ENCODE measurements at regions not wholly inside any gene's neighbourhood (a gene's known extent, or its start where the extent isn't known, plus 50 kb on each side); places are given as distances from the start of the nearest gene placed in this dataset.
"Not testable (repeated sequence)": the region's sequence is repeated elsewhere in the genome, so short reads cannot be mapped to it uniquely, and the experiment has no call there.

DNA sequence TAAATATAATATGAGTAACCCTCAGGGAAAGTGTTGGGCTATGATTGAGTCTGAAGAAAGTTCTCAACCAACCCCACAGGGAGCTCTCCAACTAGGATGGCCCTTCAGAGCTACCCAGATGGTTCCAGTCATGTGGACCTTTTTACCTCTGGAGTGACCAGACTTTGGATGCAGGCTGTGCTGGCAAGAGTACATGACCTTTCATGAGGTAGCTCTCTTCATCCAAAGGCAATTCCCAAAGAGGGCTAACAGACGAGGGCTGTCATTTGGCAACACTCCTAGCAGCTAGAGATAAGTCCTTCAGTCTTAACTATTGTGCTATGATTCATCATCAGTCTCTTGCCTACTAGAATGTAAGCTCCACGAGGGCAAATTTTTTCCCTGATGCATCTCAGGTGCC lies 75.4 kb downstream of the DUSP6 start:
- no peaks in the 10 kb centered on the region for H4K20me1 ChIP-seq (ENCODE audit: insufficient read depth)
- no peak for TF ChIP-seq CTCF (conservative IDR thresholded peaks at IDR 0.05; ENCODE audit: low read depth, low read length)
- H3K9ac ChIP-seq, result no peak overlapping the region
- peaks cover 25% of the 10 kb centered on the region for H3K4me1 ChIP-seq (ENCODE audit: low read depth, poor library complexity, severe bottlenecking)
- no peak overlapping the region for H3K4me3 ChIP-seq (IDR thresholded peaks at IDR 0.05; ENCODE audit: insufficient read depth, low read depth, low read length)
- no peak overlapping the region for H3K27ac ChIP-seq
- no peaks in the 10 kb centered on the region for H3K27me3 ChIP-seq (ENCODE audit: insufficient read depth, low read depth)
- no peaks in the 10 kb centered on the region for H3K36me3 ChIP-seq (ENCODE audit: insufficient read depth)
- no peaks in the 10 kb centered on the region for H3K79me2 ChIP-seq (ENCODE audit: insufficient read depth, low read depth)
- no peak overlapping the region for H2AFZ ChIP-seq (ENCODE audit: low read depth)
- no peak overlapping the region for H3K4me2 ChIP-seq

DNA sequence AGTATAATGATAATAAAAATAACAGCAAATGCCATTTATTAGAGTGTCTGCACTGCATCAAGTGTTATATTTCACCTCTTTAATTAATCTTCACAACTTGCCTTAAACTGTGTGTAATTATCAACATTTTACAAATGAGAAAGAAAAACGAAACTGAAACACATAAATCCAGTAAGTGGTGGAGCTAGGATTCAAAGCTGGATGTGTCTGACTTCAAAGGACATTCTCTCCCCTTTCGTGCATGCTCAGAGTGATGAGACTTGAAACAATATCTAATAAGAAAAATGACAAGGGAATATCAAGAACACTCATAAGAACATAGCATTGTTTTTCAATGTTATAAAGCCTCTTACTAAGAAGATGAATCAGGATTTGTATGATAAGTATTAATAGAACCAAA lies 78.8 kb downstream of the DUSP6 start:
- TF ChIP-seq CTCF (conservative IDR thresholded peaks at IDR 0.05; ENCODE audit: low read depth, low read length), result no peak
- Histone ChIP-seq H3K9ac (no peak overlapping the region), H2AFZ (ENCODE audit: low read depth) (no peak overlapping the region), H3K79me2 (ENCODE audit: insufficient read depth, low read depth) (no peaks in the 10 kb centered on the region), H3K4me3 (IDR thresholded peaks at IDR 0.05; ENCODE audit: insufficient read depth, low read depth, low read length) (no peak overlapping the region), H3K27me3 (ENCODE audit: insufficient read depth, low read depth) (no peaks in the 10 kb centered on the region), H3K4me1 (ENCODE audit: low read depth, poor library complexity, severe bottlenecking) (peaks cover 18% of the 10 kb centered on the region), H4K20me1 (ENCODE audit: insufficient read depth) (no peaks in the 10 kb centered on the region), H3K4me2 (peak overlapping the region; percentile 43), H3K36me3 (ENCODE audit: insufficient read depth) (no peaks in the 10 kb centered on the region), H3K27ac (no peak overlapping the region)

DNA sequence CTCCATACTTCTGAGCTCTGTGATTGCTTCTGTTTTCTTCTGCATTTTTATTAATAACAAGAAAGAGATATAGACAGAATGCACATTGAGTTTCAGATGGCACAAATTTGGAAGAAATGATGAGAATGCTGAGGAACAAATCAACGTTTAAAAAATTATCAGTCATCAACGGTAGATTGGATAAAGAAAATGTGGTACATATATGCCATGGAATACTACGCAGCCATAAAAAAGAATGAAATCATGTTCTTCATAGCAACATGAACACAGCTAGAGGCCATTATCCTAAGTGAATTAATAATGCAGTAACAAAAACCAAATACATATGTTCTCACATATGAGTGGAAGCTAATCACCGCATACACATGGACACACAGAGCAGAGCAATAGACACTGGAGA lies 81.8 kb downstream of the DUSP6 start:
- Histone ChIP-seq H3K27me3 (ENCODE audit: insufficient read depth, low read depth) (no peaks in the 10 kb centered on the region), H2AFZ (ENCODE audit: low read depth) (no peak overlapping the region), H3K79me2 (ENCODE audit: insufficient read depth, low read depth) (no peaks in the 10 kb centered on the region), H3K4me3 (IDR thresholded peaks at IDR 0.05; ENCODE audit: insufficient read depth, low read depth, low read length) (no peak overlapping the region), H3K9ac (no peak overlapping the region), H4K20me1 (ENCODE audit: insufficient read depth) (no peaks in the 10 kb centered on the region), H3K4me2 (no peak overlapping the region), H3K4me1 (ENCODE audit: low read depth, poor library complexity, severe bottlenecking) (peaks cover 20% of the 10 kb centered on the region), H3K36me3 (ENCODE audit: insufficient read depth) (no peaks in the 10 kb centered on the region), H3K27ac (no peak overlapping the region)
- no peak for TF ChIP-seq CTCF (conservative IDR thresholded peaks at IDR 0.05; ENCODE audit: low read depth, low read length)

GRCh38 chr12:89269174-89269573 lies 83.1 kb downstream of the DUSP6 start:
- Histone ChIP-seq H3K36me3 (ENCODE audit: insufficient read depth) (no peaks in the 10 kb centered on the region), H3K27me3 (ENCODE audit: insufficient read depth, low read depth) (no peaks in the 10 kb centered on the region), H3K27ac (no peak overlapping the region), H3K4me1 (ENCODE audit: low read depth, poor library complexity, severe bottlenecking) (peaks cover 33% of the 10 kb centered on the region), H3K4me3 (IDR thresholded peaks at IDR 0.05; ENCODE audit: insufficient read depth, low read depth, low read length) (no peak overlapping the region), H3K9ac (no peak overlapping the region), H2AFZ (ENCODE audit: low read depth) (no peak overlapping the region), H4K20me1 (ENCODE audit: insufficient read depth) (no peaks in the 10 kb centered on the region), H3K79me2 (ENCODE audit: insufficient read depth, low read depth) (no peaks in the 10 kb centered on the region), H3K4me2 (no peak overlapping the region)
- TF ChIP-seq CTCF (conservative IDR thresholded peaks at IDR 0.05; ENCODE audit: low read depth, low read length), result no peak

DNA sequence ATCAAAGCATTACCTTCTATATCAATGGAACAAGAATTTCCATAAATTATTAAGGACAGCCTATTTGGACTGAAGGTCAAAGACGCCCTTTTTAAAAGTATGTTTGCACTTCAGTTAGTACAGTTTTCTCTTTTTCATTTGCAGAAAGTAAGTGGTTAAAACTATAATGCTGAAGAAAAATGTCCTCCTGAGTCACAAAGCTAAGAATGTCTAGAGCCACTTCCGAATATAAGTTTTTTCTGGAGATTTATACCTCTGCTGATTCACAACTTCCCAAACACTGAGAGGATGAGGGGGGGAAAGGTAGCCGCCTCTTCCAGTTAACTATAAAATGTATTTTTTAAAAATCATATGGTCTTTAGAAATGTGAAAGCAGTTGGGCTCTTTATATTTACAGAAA lies 84.9 kb downstream of the DUSP6 start:
- Histone ChIP-seq H3K27ac (no peak overlapping the region), H3K79me2 (ENCODE audit: insufficient read depth, low read depth) (no peaks in the 10 kb centered on the region), H4K20me1 (ENCODE audit: insufficient read depth) (no peaks in the 10 kb centered on the region), H3K9ac (no peak overlapping the region), H2AFZ (ENCODE audit: low read depth) (no peak overlapping the region), H3K4me2 (no peak overlapping the region), H3K27me3 (ENCODE audit: insufficient read depth, low read depth) (no peaks in the 10 kb centered on the region), H3K36me3 (ENCODE audit: insufficient read depth) (no peaks in the 10 kb centered on the region), H3K4me1 (ENCODE audit: low read depth, poor library complexity, severe bottlenecking) (peaks cover 36% of the 10 kb centered on the region), H3K4me3 (IDR thresholded peaks at IDR 0.05; ENCODE audit: insufficient read depth, low read depth, low read length) (no peak overlapping the region)
- no peak for TF ChIP-seq CTCF (conservative IDR thresholded peaks at IDR 0.05; ENCODE audit: low read depth, low read length)

GRCh38 chr12:89266574-89267188 lies 85.6 kb downstream of the DUSP6 start:
- not testable (repeated sequence) for H3K27me3 ChIP-seq (ENCODE audit: insufficient read depth, low read depth); H3K9ac ChIP-seq; H3K4me3 ChIP-seq (IDR thresholded peaks at IDR 0.05; ENCODE audit: insufficient read depth, low read depth, low read length); H3K4me2 ChIP-seq; H3K27ac ChIP-seq; H3K79me2 ChIP-seq (ENCODE audit: insufficient read depth, low read depth); H2AFZ ChIP-seq (ENCODE audit: low read depth); H4K20me1 ChIP-seq (ENCODE audit: insufficient read depth); H3K36me3 ChIP-seq (ENCODE audit: insufficient read depth)
- peaks cover 41% of the 10 kb centered on the region for H3K4me1 ChIP-seq (ENCODE audit: low read depth, poor library complexity, severe bottlenecking)
